H54 (cell line): ENCODE measurements at regions not wholly inside any gene's neighbourhood (a gene's known extent, or its start where the extent isn't known, plus 50 kb on each side); places are given as distances from the start of the nearest gene placed in this dataset.

Experiments
- DNase-seq: peaks from one replicate; pipeline ENCODE4 v3.0.0; 2011; ENCODE audit warnings: low spot score, mixed read lengths; ENCODE audit not compliant: insufficient read length
- FAIRE-seq: peaks from 3 replicates; lab custom pipeline; 2011; peaks lifted over from hg19 to GRCh38; lab: Jason Lieb, UNC
- POLR2A ChIP-seq: IDR thresholded peaks from 2 replicates; pipeline ENCODE4 v1.6.1; 2011; ENCODE audit warnings: low read depth, mild to moderate bottlenecking, low read length

DNA sequence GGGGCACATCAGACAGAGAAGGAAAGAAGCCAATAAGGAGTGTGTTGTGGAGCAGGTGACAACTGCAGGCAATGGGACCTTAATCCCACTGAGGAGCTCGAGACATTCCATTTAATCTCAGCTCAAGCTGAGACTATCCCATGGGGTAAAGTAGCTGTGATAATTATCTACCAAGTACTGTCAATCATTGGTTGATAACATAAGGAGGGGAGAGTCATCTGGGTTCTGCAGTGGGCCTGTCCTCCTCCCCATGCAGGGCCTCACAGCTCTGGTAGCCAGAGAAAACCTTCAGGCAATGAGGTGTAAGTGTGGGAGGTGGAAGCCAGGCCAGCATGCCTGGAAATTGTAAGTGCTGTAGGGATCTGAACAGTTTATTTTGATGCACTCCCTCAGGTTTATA, 375.0 kb upstream of the ARID1B start:
- no peak for FAIRE-seq
- no peak for DNase-seq
- TF ChIP-seq POLR2A, result no peak

DNA sequence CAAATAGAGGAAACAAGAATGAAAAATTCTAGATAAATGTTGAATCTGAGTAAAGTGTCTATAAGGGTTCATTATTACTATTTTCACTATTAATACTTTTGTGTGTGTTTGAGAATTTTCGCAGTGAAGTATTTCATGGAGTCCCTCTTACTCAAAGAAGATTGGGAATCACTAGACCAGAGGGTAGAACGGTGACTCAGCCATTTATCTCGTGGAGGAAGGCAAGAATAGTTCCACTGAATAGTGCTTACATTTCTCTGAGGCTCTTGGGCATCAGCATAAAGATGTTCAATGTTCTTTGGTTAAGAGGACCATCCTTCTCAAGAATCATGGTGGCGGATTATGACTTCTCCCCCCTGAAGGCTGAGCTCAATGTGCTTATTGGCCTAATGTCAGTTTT, 376.7 kb upstream of the ARID1B start:
- no peak for TF ChIP-seq POLR2A
- DNase-seq, result no peak
- no peak for FAIRE-seq

DNA sequence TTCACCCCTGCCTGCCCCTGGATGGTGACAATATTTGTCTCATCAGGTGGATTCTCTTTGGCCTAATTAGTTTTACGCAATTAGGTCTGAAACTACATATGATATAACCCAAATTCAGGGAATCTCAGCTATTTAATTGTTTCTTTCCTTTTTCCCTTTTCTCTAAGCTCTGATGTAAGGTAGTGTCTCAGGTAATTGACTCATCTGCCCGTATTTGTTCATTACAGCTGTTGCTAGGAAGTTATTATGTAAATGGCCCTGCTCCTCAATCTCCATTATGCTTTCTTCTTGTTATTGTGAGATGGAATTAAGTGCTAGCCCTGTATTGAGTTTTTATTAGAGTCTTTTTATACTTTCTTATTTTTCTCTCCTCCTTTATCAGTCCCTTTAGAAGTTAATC, 378.2 kb upstream of the ARID1B start:
- TF ChIP-seq POLR2A, result no peak
- no peak for DNase-seq
- no peak for FAIRE-seq

DNA sequence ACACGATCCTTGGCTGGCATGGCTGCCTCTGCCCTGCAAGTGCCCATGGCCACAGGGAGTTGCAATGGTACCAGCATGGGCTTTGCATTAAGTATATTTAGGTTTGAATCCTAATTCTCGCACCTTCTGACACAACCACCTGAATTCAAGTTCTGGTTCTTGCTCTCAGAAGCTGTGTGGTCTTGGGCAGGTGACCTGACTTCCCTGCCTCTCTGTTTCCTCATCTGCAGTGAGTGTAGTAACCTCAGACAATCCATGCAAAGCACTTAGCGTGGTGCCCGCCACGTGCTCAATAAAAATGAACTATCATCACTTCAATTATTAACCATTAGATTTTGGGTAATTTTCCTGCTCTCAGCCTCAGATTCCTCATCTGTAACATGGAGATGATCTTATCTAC, 378.8 kb upstream of the ARID1B start:
- FAIRE-seq (no peak), DNase-seq (no peak)
- TF ChIP-seq POLR2A, result no peak

DNA sequence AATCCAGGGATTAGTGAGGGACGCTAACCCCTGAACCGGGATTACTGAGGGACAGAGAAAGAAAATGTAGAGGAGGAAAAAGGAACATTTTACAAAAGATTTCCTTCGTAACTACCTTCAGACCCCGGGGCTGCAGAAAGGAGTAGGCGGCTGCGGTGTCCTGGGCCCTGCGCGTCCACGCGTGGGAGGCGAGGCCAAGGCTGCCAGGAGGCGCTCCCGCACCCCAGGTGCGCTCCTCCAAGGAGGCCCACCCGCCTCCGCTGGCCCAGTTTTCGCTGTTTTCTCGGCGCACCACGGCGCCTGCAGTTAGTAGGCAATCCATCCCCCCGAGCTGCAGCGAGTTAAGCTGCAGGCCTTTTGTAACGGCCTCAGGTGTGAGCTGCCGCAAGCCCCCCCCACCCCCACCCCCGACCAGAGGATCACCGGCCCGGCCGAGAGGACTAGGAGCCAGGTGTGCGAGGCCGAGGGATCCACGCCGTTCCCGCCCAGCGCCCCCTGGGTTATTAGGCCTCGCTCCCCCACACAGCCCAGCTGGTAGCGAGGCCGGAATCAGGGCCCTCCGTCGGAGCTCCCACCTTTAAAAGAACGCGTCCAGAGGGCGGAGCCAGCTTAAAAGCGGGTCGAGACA, 380.3 kb upstream of the ARID1B start:
- FAIRE-seq, result no peak
- no peak for TF ChIP-seq POLR2A

DNA sequence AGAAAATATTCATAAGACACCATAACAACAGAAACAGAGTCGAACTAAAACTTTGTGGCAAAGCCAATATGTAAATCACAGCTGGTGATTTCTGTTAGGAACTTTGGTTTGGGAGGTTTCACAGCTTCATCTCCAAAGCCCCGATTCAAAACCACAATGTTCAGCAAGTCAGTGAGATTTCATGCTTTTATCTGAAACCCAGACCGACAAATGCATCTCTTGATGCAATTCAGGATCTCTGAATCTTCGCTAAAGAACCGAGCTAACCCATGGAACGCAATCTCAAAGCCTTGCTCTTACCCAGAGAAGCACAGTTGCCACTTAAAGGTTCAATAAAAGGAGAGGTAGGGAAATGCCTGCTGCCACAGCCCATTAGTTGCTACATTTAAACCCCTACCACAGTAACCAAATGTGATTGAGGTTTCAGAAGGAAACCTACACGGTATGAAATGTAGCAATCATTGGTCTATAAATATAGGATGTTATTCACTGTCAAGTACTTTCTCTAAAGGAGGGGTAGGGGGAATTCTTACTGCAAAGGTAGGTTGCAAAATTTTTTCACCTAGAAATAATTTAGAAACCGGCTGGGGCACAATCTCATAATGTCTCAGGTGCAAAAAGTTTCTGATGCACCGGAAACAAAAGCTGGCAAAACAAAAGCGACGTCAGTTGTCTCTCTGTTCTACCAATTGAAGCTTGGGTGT, 381.0 kb upstream of the ARID1B start:
- no peak for FAIRE-seq
- TF ChIP-seq POLR2A, result no peak
- no peak for DNase-seq

More for the DNA sequence above, 380.3 kb upstream of the ARID1B start:
- DNase-seq, result no peak

DNA sequence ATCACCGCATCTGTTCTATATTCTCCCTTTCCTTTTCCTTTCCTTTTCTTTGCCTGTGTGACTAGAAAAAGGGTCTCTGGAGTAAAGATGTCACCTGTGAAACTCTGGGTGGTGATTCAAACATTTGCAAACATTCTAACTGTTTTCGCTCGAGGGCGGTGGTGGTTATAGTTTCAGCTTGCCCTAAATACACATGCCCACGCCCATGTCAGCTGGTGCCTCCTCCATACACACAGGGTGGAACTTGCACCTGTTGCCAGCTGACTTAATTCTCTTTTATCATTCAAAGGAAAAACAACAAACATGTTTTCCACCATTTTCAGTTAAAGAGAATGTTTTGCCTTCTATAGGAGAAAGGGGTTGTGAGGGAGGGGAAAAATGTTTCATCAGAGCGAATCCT, 381.9 kb upstream of the ARID1B start:
- FAIRE-seq (no peak), DNase-seq (no peak)
- TF ChIP-seq POLR2A, result no peak

DNA sequence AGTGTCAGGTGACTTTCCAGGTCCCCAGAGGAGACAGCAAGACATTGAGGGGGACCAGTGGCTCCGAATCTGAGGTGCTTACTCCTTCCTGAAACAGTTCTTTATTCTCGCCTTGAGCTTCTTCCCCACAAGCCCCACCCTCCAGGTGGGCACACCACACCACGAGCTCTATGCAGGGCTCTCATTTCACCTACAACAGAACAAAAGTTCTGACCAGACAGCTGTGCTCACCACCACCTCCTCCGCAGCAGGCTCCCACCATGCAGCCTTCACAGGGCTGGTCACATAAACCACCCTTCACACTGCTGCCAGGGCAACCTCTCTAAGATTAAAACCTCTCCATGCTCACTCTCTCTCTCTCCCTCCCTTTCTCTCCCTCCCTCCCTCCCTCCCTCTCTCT, 384.5 kb upstream of the ARID1B start:
- no peak for DNase-seq
- TF ChIP-seq POLR2A, result no peak
- FAIRE-seq, result no peak

DNA sequence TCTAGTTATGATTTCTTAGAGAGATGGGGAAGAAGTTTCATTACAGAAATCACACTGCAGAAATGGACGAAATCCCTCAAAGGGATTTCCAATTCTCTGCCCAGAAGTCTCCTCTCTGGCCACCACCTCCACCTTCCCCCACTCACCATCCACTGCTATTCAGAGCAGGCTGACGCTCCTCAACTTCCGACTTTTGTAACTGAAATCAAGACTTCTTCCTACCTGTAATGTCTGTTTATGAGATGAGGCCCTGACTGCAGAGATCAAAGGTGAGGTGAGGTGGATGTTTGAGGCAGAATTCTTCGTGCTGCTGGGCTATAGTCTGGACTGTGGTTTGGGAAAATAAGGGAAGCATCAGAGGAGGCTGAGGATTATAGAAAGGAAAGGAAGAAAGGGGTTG, 385.2 kb upstream of the ARID1B start:
- no peak for FAIRE-seq
- no peak for DNase-seq
- no peak for TF ChIP-seq POLR2A

DNA sequence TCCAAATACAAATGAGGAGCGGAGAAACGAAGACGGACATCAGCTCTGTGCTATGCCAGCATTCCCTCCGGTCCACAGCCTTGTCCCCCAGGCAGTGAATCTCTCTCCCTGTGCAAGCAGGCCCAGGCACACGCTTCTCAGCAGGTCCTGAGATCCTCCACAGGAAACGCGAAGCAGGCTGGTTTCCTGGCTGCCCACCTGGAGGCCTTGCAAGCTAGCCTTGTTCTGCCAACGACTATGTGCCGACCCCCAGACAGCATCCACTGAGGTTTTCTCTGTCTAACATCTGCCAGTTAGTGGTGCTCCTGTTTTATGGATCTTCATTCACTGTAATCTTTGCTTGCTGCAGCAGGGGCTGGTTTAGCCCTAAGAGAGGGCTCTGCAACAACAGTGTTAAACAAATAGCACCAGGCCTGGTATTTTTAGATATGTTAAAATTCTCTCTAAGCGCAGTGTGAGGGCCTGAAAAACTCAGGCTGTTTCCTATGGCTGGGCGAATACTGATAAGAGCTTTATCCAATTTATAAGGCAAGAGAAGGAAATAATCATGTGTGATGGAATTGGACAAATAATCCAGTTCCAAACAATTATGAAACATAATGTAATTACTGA, 386.0 kb upstream of the ARID1B start:
- no peak for TF ChIP-seq POLR2A
- no peak for FAIRE-seq
- no peak for DNase-seq

DNA sequence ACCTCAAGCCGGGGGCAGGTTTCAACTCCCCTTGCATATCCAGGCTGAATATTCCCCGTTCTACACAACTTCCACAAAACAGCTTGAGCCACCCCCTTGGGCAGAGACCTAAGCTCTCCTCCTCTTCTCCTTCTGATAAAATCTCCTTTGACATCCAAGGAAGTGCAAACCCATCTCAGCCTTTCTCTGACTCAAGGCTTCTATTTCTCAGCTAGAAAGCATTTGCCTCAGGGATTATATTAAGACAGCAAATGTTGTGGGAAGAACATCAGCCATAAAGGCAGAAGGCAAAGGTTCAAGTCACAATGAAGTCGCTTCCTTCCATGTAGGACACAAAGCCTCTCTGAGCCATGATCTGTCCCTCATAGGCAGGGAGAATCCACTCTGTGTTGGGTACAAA, 386.6 kb upstream of the ARID1B start:
- FAIRE-seq (no peak), DNase-seq (no peak)
- no peak for TF ChIP-seq POLR2A

DNA sequence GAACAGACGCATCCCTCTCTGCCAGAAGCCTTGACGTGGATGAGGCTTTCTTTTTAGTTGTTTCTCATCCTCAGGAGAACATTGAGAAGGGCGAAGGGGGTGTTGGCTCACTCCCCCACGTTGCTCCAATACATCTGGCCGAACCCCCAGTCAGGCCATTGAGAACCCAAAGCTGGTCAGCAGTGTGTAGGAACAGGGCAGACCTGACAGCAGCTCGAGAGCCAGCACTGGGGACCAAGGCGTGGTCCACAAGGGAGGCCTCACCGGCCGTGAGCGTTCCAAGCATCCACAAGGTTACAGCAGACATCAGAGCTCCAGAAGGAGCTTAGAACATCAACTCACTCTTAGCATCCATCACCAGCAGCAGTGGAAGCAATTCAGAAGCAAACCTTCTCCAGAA, 387.9 kb upstream of the ARID1B start:
- FAIRE-seq (no peak), DNase-seq (no peak)
- TF ChIP-seq POLR2A, result no peak

DNA sequence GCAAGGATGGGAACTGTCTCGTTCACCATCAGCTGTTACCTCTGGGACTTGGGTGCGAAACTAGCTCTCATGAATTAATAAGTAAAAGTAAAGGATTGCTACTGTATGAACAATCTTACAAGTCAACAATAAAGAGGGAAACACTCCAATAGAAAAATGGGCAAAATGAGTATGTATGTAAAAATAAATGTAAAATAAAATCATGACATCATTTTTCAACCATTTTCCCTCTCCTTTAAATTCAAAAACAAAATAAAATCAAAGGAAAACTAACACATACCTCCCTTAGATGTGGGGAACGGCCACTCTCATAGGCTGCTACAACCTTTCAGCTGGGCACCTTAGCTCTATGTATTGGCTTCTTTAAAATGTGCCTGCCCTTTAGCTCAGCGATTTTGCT, 389.7 kb upstream of the ARID1B start:
- no peak for TF ChIP-seq POLR2A
- no peak for FAIRE-seq
- DNase-seq, result no peak

DNA sequence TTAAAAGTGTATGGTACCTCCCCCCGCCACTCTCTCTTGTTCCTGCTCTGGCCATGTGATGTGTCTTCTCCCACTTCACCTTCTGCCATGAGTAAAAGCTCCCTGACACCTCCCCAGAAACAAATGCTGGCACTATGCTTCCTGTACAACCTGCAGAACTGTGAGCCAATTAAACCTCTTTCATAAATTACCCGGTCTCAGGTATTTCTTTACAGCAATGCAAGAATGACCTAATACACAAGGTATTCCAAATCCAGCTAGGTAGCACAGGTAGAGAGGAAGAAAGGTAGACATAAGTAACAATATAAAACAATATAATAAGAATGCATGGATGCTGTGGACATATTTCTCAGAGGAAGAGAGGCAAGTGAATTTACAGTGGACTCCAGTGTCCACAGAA, 394.1 kb upstream of the ARID1B start:
- no peak for TF ChIP-seq POLR2A
- DNase-seq, result no peak
- no peak for FAIRE-seq
